ENCODE measurements at regions not wholly inside any gene's neighbourhood (a gene's known extent, or its start where the extent isn't known, plus 50 kb on each side); places are given as distances from the start of the nearest gene placed in this dataset.

DNA sequence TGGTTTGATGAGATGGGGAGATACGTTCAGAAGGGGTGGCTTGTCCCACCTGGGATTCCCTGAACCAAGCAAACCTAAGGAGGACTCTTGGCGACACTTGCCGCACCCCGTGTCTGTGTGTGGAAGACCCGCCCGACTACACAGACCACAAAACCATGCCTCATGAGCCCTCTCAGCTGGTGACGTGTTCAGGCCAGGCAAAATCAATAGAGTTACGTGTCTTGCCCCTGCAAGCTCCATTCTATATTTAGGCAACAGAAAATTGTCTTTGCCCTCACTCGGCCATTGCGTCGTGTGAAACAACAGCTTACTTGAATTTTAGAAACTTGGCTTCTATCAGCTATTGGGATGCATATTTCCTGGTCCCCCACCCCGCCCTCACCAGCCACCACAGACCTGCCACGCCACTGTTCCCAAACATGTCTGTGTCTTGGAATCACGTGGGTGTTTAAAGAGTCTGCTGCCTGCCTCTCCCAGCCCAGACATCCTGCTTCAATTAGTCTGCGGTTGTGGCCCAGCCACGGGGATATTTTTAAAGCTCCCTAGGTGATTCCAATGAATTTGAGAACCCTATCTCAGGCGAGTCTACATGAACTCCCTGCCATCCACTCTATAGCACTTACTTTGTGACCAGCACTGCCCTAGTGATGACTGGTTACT, 279.2 kb upstream of the EXOC2 start:
- DNase-seq (ENCODE audit: low read depth in 2 of 2): no peak
- TF ChIP-seq, protein P1, sequence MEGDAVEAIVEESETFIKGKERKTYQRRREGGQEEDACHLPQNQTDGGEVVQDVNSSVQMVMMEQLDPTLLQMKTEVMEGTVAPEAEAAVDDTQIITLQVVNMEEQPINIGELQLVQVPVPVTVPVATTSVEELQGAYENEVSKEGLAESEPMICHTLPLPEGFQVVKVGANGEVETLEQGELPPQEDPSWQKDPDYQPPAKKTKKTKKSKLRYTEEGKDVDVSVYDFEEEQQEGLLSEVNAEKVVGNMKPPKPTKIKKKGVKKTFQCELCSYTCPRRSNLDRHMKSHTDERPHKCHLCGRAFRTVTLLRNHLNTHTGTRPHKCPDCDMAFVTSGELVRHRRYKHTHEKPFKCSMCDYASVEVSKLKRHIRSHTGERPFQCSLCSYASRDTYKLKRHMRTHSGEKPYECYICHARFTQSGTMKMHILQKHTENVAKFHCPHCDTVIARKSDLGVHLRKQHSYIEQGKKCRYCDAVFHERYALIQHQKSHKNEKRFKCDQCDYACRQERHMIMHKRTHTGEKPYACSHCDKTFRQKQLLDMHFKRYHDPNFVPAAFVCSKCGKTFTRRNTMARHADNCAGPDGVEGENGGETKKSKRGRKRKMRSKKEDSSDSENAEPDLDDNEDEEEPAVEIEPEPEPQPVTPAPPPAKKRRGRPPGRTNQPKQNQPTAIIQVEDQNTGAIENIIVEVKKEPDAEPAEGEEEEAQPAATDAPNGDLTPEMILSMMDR (IDR thresholded peaks at IDR 0.05; ENCODE audit: low read depth, low read length): no peak
- H3K4me3 ChIP-seq (replicated peaks in 1 of 2; ENCODE audit: low read depth in 2 of 2, low read length in 2 of 2): no peak overlapping the region

GRCh38 chr6:968791-969190, 275.9 kb upstream of the EXOC2 start:
- DNase-seq (ENCODE audit: low read depth in 2 of 2): no peak

GRCh38 chr6:967701-968100, 274.8 kb upstream of the EXOC2 start:
- no peak overlapping the region for H3K4me3 ChIP-seq (replicated peaks in 1 of 2; ENCODE audit: low read depth in 2 of 2, low read length in 2 of 2)
- TF ChIP-seq, protein P1 (IDR thresholded peaks at IDR 0.05; ENCODE audit: low read depth, low read length): no peak
- no peak for DNase-seq (ENCODE audit: low read depth in 2 of 2)

More at GRCh38 chr6:968791-969190, 275.9 kb upstream of the EXOC2 start:
- TF ChIP-seq, protein P1 (IDR thresholded peaks at IDR 0.05; ENCODE audit: low read depth, low read length): no peak
- H3K4me3 ChIP-seq (replicated peaks in 1 of 2; ENCODE audit: low read depth in 2 of 2, low read length in 2 of 2): no peak overlapping the region

DNA sequence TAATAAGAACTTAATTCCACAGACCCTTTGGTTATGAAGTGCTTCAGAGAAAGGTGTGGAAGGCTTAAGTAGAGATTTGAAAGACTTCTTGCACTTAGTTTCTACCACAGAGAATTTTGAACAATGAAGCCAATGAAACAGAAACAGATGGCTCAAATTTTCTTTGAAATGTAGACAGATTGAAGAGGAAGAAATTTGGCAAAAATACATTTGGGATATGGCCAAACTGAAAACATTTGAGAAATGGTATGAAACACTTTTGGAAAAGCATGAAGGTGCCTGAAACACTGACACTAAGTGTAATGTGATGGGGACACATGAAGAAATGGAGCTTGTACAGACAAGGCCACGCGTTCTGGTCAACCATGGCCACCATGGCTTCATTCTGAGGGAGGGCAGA, 272.4 kb upstream of the EXOC2 start:
- TF ChIP-seq, protein P1 (IDR thresholded peaks at IDR 0.05; ENCODE audit: low read depth, low read length): no peak
- H3K4me3 ChIP-seq (replicated peaks in 1 of 2; ENCODE audit: low read depth in 2 of 2, low read length in 2 of 2): no peak overlapping the region
- DNase-seq (ENCODE audit: low read depth in 2 of 2): no peak

- TF ChIP-seq, protein P1 (IDR thresholded peaks at IDR 0.05; ENCODE audit: low read depth, low read length): no peak
- H3K4me3 ChIP-seq (replicated peaks in 1 of 2; ENCODE audit: low read depth in 2 of 2, low read length in 2 of 2): no peak overlapping the region
- no peak for DNase-seq (ENCODE audit: low read depth in 2 of 2)
These were observed 270.5 kb upstream of the EXOC2 start for GRCh38 chr6:963456-963855.

- TF ChIP-seq, protein P1 (IDR thresholded peaks at IDR 0.05; ENCODE audit: low read depth, low read length): no peak
- no peak for DNase-seq (ENCODE audit: low read depth in 2 of 2)
- no peak overlapping the region for H3K4me3 ChIP-seq (replicated peaks in 1 of 2; ENCODE audit: low read depth in 2 of 2, low read length in 2 of 2)
These were observed 268.5 kb upstream of the EXOC2 start for GRCh38 chr6:961407-961960.
